Astrocyte (in vitro differentiated cells and primary cell): ENCODE measurements at regions not wholly inside any gene's neighbourhood (a gene's known extent, or its start where the extent isn't known, plus 50 kb on each side); places are given as distances from the start of the nearest gene placed in this dataset.

Experiments used
- CTCF ChIP-seq: IDR thresholded peaks from 2 replicates; pipeline ENCODE4 v1.5.1; 2011; ENCODE audit warnings: low read depth, mild to moderate bottlenecking, inconsistent platforms, low read length, moderate library complexity; ENCODE audit not compliant: insufficient read depth
- EZH2 ChIP-seq: IDR thresholded peaks from 2 replicates; pipeline ENCODE4 v1.6.1; 2012; ENCODE audit warnings: mild to moderate bottlenecking, low read length, inconsistent platforms; ENCODE audit not compliant: insufficient read depth

- no peak for TF ChIP-seq CTCF
- no peak for TF ChIP-seq EZH2
These were observed 219.1 kb upstream of the C14orf180 start for GRCh38 chr14:104360501-104360900.
